K562 (cell line): ENCODE measurements at regions not wholly inside any gene's neighbourhood (a gene's known extent, or its start where the extent isn't known, plus 50 kb on each side); places are given as distances from the start of the nearest gene placed in this dataset.

ENCODE experiments used
- ATAC-seq: fragments of 200-7000 bp; cut with Tn5 transposase; 3 replicates; pipeline ENCODE4 v1.9.1; 2020; ENCODE audit warnings: moderate library complexity
- BruUV-seq: library from RNA; stranded (reverse); fragments of 400-500 nt; replicated peaks from 2 replicates; lab custom pipeline; 2021; lab: Mats Ljungman, UMichigan
- CTCF ChIA-PET: fragments of 300-600 bp; formaldehyde crosslinking; extraction: SDS; loops from one replicate; lab custom pipeline; 2021; ENCODE audit warnings: low intra/inter-chr PET ratio; lab: Yijun Ruan, JAX
- POLR2A ChIA-PET: fragments of 300-600, 350-650 bp; sonication (Branson Sonifier 250); formaldehyde crosslinking; extraction: SDS; loops from one replicate; lab custom pipeline; 2021; ENCODE audit warnings: antibody characterized with exemption, inconsistent platforms; lab: Yijun Ruan, JAX
- DNase-seq, 4 experiments: peaks; one replicate each; pipeline versions ENCODE4 v3.0.0 to v3.0.0-alpha.2; 2011 to 2018; ENCODE audit warnings: low spot score in 3 of 4, mixed read lengths in 3 of 4; ENCODE audit errors: extremely low read depth in 1 of 4
- FAIRE-seq: peaks from 2 replicates; lab custom pipeline; 2011; peaks lifted over from hg19 to GRCh38; lab: Jason Lieb, UNC
- H2AFZ ChIP-seq: 2 replicates; pipeline ENCODE4 v1.6.0; 2011; ENCODE audit warnings: low read depth, low read length, control low read depth, inconsistent platforms
- H3K27ac ChIP-seq: fragments of 200-600 bp; 3 replicates; pipeline ENCODE4 v1.8.0; 2011; ENCODE audit warnings: low read depth, mild to moderate bottlenecking, control low read depth, inconsistent platforms, low read length, moderate library complexity, mixed read lengths; ENCODE audit errors: extremely low read depth
- H3K27me3 ChIP-seq, 2 experiments: fragments of 300-600 bp in 1 of 2; 2 replicates in 1 of 2; 3 replicates in 1 of 2; pipeline versions ENCODE4 v1.6.0 to v1.8.0; 2011; ENCODE audit warnings: inconsistent platforms in 2 of 2, low read length in 2 of 2, mild to moderate bottlenecking in 1 of 2, mixed read lengths in 1 of 2, moderate library complexity in 1 of 2; ENCODE audit not compliant: control insufficient read depth in 2 of 2, insufficient read depth in 2 of 2
- H3K36me3 ChIP-seq: fragments of 300-600 bp; 3 replicates; pipeline ENCODE4 v1.8.0; 2011; ENCODE audit warnings: mild to moderate bottlenecking, low read length, inconsistent platforms; ENCODE audit not compliant: control insufficient read depth, insufficient read depth
- H3K4me1 ChIP-seq, 2 experiments: fragments of 200-600 bp in 1 of 2; replicated peaks in 1 of 2; 2 replicates in 1 of 2; 3 replicates in 1 of 2; pipeline versions ENCODE4 v1.5.1 to v1.8.0; 2011; ENCODE audit warnings: inconsistent platforms in 2 of 2, low read length in 2 of 2, mild to moderate bottlenecking in 1 of 2, mixed read lengths in 1 of 2, moderate library complexity in 1 of 2; ENCODE audit not compliant: control insufficient read depth in 2 of 2, insufficient read depth in 2 of 2
- H3K4me2 ChIP-seq: 2 replicates; pipeline ENCODE4 v1.6.1; 2011; ENCODE audit warnings: low read length, control low read depth, inconsistent platforms, mixed read lengths; ENCODE audit not compliant: insufficient read depth
- H3K4me3 ChIP-seq: fragments of 200-600 bp; sonication (generic), shearing (Covaris generic); 2 replicates; pipeline ENCODE4 v1.5.1; 2016; ENCODE audit warnings: control low read depth, inconsistent platforms
- H3K79me2 ChIP-seq: fragments of 200-600 bp; 3 replicates; pipeline ENCODE4 v1.8.0; 2011; ENCODE audit warnings: low read length, inconsistent platforms; ENCODE audit not compliant: control insufficient read depth, insufficient read depth
- H3K9ac ChIP-seq, 2 experiments: 2 replicates each; pipeline versions ENCODE4 v1.6.0 to v1.6.1; 2011; ENCODE audit warnings: low read depth in 2 of 2, low read length in 2 of 2, control low read depth in 1 of 2, inconsistent platforms in 1 of 2, mild to moderate bottlenecking in 1 of 2, mixed read lengths in 1 of 2; ENCODE audit not compliant: insufficient read depth in 1 of 2
- H3K9me1 ChIP-seq: one replicate; pipeline ENCODE4 v1.6.0; 2011; ENCODE audit warnings: inconsistent platforms, mild to moderate bottlenecking, low read length, moderate library complexity; ENCODE audit not compliant: control insufficient read depth, insufficient read depth
- H3K9me3 ChIP-seq: replicated peaks from 2 replicates; pipeline ENCODE4 v1.5.1; 2011; ENCODE audit warnings: low read depth, low read length, inconsistent platforms; ENCODE audit not compliant: control insufficient read depth, insufficient read depth
- H4K20me1 ChIP-seq: replicated peaks from 2 replicates; pipeline ENCODE4 v1.6.1; 2011; ENCODE audit warnings: low read length, inconsistent platforms, mixed read lengths; ENCODE audit not compliant: control insufficient read depth, insufficient read depth
- CHAMP1 ChIP-seq: fragments of 450-650 bp; IDR thresholded peaks from 2 replicates; pipeline ENCODE4 v1.6.1; 2016; ENCODE audit warnings: mild to moderate bottlenecking
- FOXA3 ChIP-seq, 2 experiments: fragments of 450-650 bp in 1 of 2; sonication (generic) in 1 of 2; formaldehyde crosslinking; IDR thresholded peaks in 1 of 2; conservative IDR thresholded peaks in 1 of 2; 2 replicates each; pipeline versions ENCODE4 v1.4.0 to v1.8.0; 2020 to 2022; ENCODE audit warnings: mild to moderate bottlenecking in 2 of 2, missing genetic modification reagents in 1 of 2
- FOXK1 ChIP-seq: sonication (generic); formaldehyde crosslinking; IDR thresholded peaks from 2 replicates; pipeline ENCODE4 v1.8.0; 2022; ENCODE audit warnings: missing genetic modification reagents, mild to moderate bottlenecking, borderline replicate concordance
- MCM5 ChIP-seq: fragments of 450-650 bp; IDR thresholded peaks from 2 replicates; pipeline ENCODE4 v1.6.1; 2016; ENCODE audit warnings: low read depth
- MNT ChIP-seq, 2 experiments: fragments of 450-650 bp; conservative IDR thresholded peaks; 2 replicates each; pipeline ENCODE4 v1.6.1; 2017; ENCODE audit warnings: mild to moderate bottlenecking in 2 of 2, moderate library complexity in 2 of 2
- NELFE ChIP-seq: IDR thresholded peaks from 2 replicates; pipeline ENCODE4 v1.6.1; 2011; ENCODE audit warnings: mild to moderate bottlenecking; ENCODE audit not compliant: insufficient read depth, insufficient read length
- PHF8 ChIP-seq: fragments of 200-600 bp; sonication (generic); IDR thresholded peaks from 2 replicates; pipeline ENCODE4 v1.6.1; 2012; ENCODE audit warnings: mixed run types, mild to moderate bottlenecking, inconsistent platforms, low read length, moderate library complexity, borderline replicate concordance
- RBM15 ChIP-seq: fragments of 200-400 bp; formaldehyde crosslinking; IDR thresholded peaks from 2 replicates; pipeline ENCODE4 v1.6.1; 2018; ENCODE audit warnings: mild to moderate bottlenecking, low read length, moderate library complexity; ENCODE audit not compliant: insufficient read depth
- SREBF1 ChIP-seq: fragments of 150-350 bp; IDR thresholded peaks from 2 replicates; pipeline ENCODE4 v1.6.1; 2014; ENCODE audit warnings: antibody characterized with exemption, low read depth, low read length, borderline replicate concordance
- ZBTB8A ChIP-seq: fragments of 450-650 bp; IDR thresholded peaks from 2 replicates; pipeline ENCODE4 v1.6.1; 2018; ENCODE audit warnings: mild to moderate bottlenecking, moderate library complexity; ENCODE audit not compliant: partially characterized antibody
- ZNF121 ChIP-seq: sonication (generic); formaldehyde crosslinking; conservative IDR thresholded peaks from 2 replicates; pipeline ENCODE4 v1.8.0; 2022; ENCODE audit warnings: missing genetic modification reagents
- WGBS: fragments of 100-300 bp; shearing (Covaris generic); methylation state at CpG from one replicate; pipeline ENCODE4 v1.1.6; 2016; ENCODE audit warnings: low coverage, mixed read lengths; ENCODE audit not compliant: insufficient coverage; ENCODE audit errors: missing lambda C conversion rate; 5-methylcytosine and 5-hydroxymethylcytosine counted together
- in situ Hi-C: fragments of 300-500 bp; cut with MboI; formaldehyde crosslinking; loops from 4 replicates; pipeline ENCODE4 v1.15.0; 2018; ENCODE audit warnings: inconsistent platforms, mixed read lengths
- intact Hi-C: fragments of 100-400 bp; cut with micrococcal nuclease; formaldehyde crosslinking; loops from 2 replicates; pipeline ENCODE4 v1.14.2; 2022
- TF ChIP-seq, protein P1 (sequence below): sonication (generic); formaldehyde crosslinking; IDR thresholded peaks from 2 replicates; pipeline ENCODE4 v1.9.0; 2022; ENCODE audit warnings: mild to moderate bottlenecking, missing genetic modification reagents
- TF ChIP-seq, protein P2 (sequence below): sonication (generic); formaldehyde crosslinking; IDR thresholded peaks from 2 replicates; pipeline ENCODE4 v1.8.0; 2023; ENCODE audit warnings: mild to moderate bottlenecking, missing genetic modification reagents

- in situ Hi-C loops (no loop called here), intact Hi-C loops (no loop called here)
- no peak overlapping the region for H3K27ac ChIP-seq
- CTCF ChIA-PET: no interaction called here
- no peaks in the 10 kb centered on the region for H3K27me3 ChIP-seq
- POLR2A ChIA-PET: no interaction called here
- H3K9me1 ChIP-seq: no peaks in the 10 kb centered on the region
- no TSS peak for BruUV-seq
- no peak overlapping the region for H2AFZ ChIP-seq
- no peaks in the 10 kb centered on the region for H3K36me3 ChIP-seq
- no peak for DNase-seq
- H3K9ac ChIP-seq: no peak overlapping the region
- FAIRE-seq: no peak
- no peak overlapping the region for H3K4me3 ChIP-seq
- no peaks in the 10 kb centered on the region for H3K4me1 ChIP-seq
- no peaks in the 10 kb centered on the region for H3K79me2 ChIP-seq
- ATAC-seq: no peak
- H3K4me2 ChIP-seq: no peak overlapping the region
- H3K9me3 ChIP-seq: no peaks in the 10 kb centered on the region
- no peaks in the 10 kb centered on the region for H4K20me1 ChIP-seq
- 0% methylated on average over 2 of the region's 2 CpGs for WGBS
- TF ChIP-seq PHF8 (no peak), FOXK1 (CRISPR knock-in tag) (no peak), NELFE (no peak), FOXA3 (CRISPR knock-in tag; conservative IDR thresholded peaks at IDR 0.05 in 1 of 2, IDR thresholded peaks at IDR 0.05 in 1 of 2) (no peak), SREBF1 (no peak), ZBTB8A (no peak), MNT (conservative IDR thresholded peaks at IDR 0.05) (no peak), ZNF121 (CRISPR knock-in tag) (no peak), CHAMP1 (no peak), RBM15 (no peak), MCM5 (no peak)
- TF ChIP-seq, protein P1, sequence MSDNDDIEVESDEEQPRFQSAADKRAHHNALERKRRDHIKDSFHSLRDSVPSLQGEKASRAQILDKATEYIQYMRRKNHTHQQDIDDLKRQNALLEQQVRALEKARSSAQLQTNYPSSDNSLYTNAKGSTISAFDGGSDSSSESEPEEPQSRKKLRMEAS (CRISPR knock-in tag): no peak
- TF ChIP-seq, protein P2, sequence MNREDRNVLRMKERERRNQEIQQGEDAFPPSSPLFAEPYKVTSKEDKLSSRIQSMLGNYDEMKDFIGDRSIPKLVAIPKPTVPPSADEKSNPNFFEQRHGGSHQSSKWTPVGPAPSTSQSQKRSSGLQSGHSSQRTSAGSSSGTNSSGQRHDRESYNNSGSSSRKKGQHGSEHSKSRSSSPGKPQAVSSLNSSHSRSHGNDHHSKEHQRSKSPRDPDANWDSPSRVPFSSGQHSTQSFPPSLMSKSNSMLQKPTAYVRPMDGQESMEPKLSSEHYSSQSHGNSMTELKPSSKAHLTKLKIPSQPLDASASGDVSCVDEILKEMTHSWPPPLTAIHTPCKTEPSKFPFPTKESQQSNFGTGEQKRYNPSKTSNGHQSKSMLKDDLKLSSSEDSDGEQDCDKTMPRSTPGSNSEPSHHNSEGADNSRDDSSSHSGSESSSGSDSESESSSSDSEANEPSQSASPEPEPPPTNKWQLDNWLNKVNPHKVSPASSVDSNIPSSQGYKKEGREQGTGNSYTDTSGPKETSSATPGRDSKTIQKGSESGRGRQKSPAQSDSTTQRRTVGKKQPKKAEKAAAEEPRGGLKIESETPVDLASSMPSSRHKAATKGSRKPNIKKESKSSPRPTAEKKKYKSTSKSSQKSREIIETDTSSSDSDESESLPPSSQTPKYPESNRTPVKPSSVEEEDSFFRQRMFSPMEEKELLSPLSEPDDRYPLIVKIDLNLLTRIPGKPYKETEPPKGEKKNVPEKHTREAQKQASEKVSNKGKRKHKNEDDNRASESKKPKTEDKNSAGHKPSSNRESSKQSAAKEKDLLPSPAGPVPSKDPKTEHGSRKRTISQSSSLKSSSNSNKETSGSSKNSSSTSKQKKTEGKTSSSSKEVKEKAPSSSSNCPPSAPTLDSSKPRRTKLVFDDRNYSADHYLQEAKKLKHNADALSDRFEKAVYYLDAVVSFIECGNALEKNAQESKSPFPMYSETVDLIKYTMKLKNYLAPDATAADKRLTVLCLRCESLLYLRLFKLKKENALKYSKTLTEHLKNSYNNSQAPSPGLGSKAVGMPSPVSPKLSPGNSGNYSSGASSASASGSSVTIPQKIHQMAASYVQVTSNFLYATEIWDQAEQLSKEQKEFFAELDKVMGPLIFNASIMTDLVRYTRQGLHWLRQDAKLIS (CRISPR knock-in tag): no peak
Observed at GRCh38 chr13:85549819-85550218, 249.4 kb downstream of the SLITRK6 start.
